ENCODE measurements at regions not wholly inside any gene's neighbourhood (a gene's known extent, or its start where the extent isn't known, plus 50 kb on each side); places are given as distances from the start of the nearest gene placed in this dataset.

GRCh38 chr18:10381516-10381915, 72.9 kb upstream of the APCDD1 start:
- no peak overlapping the region for H3K4me3 Mint-ChIP-seq (ENCODE audit: unreplicated experiment)
- no peaks in the 10 kb centered on the region for H3K36me3 Mint-ChIP-seq (ENCODE audit: low read depth)
- TF ChIP-seq CTCF (IDR thresholded peaks at IDR 0.05) = no peak
- H3K4me1 Mint-ChIP-seq (ENCODE audit: low read depth) = peaks cover 33% of the 10 kb centered on the region
- no peaks in the 10 kb centered on the region for H3K27me3 Mint-ChIP-seq (ENCODE audit: low read depth)
- H3K27ac Mint-ChIP-seq (ENCODE audit: unreplicated experiment) = no peak overlapping the region
- peaks cover 6% of the 10 kb centered on the region for H3K9me3 Mint-ChIP-seq (ENCODE audit: low read depth)
- DNase-seq (ENCODE audit: low spot score) = no peak

- H3K36me3 Mint-ChIP-seq (ENCODE audit: low read depth) = no peaks in the 10 kb centered on the region
- peaks cover 6% of the 10 kb centered on the region for H3K9me3 Mint-ChIP-seq (ENCODE audit: low read depth)
- no peak overlapping the region for H3K27ac Mint-ChIP-seq (ENCODE audit: unreplicated experiment)
- H3K27me3 Mint-ChIP-seq (ENCODE audit: low read depth) = no peaks in the 10 kb centered on the region
- DNase-seq (ENCODE audit: low spot score) = no peak
- peaks cover 29% of the 10 kb centered on the region for H3K4me1 Mint-ChIP-seq (ENCODE audit: low read depth)
- TF ChIP-seq CTCF (IDR thresholded peaks at IDR 0.05) = no peak
- H3K4me3 Mint-ChIP-seq (ENCODE audit: unreplicated experiment) = no peak overlapping the region
Measured at GRCh38 chr18:10381951-10382350, 72.5 kb upstream of the APCDD1 start.

GRCh38 chr18:10386049-10386448, 68.4 kb upstream of the APCDD1 start:
- H3K27ac Mint-ChIP-seq (ENCODE audit: unreplicated experiment) = no peak overlapping the region
- H3K4me1 Mint-ChIP-seq (ENCODE audit: low read depth) = peaks cover 4% of the 10 kb centered on the region
- H3K4me3 Mint-ChIP-seq (ENCODE audit: unreplicated experiment) = no peak overlapping the region
- TF ChIP-seq CTCF (IDR thresholded peaks at IDR 0.05) = no peak
- peaks cover 6% of the 10 kb centered on the region for H3K9me3 Mint-ChIP-seq (ENCODE audit: low read depth)
- no peaks in the 10 kb centered on the region for H3K36me3 Mint-ChIP-seq (ENCODE audit: low read depth)
- no peak for DNase-seq (ENCODE audit: low spot score)
- H3K27me3 Mint-ChIP-seq (ENCODE audit: low read depth) = no peaks in the 10 kb centered on the region

- TF ChIP-seq CTCF (IDR thresholded peaks at IDR 0.05) = no peak
- Mint-ChIP-seq H3K4me3 (ENCODE audit: unreplicated experiment) (no peak overlapping the region), H3K27me3 (ENCODE audit: low read depth) (no peaks in the 10 kb centered on the region), H3K27ac (ENCODE audit: unreplicated experiment) (no peak overlapping the region), H3K4me1 (ENCODE audit: low read depth) (peaks cover 4% of the 10 kb centered on the region), H3K36me3 (ENCODE audit: low read depth) (peaks cover 2% of the 10 kb centered on the region), H3K9me3 (ENCODE audit: low read depth) (peaks cover 14% of the 10 kb centered on the region)
- DNase-seq (ENCODE audit: low spot score) = no peak
Measured at GRCh38 chr18:10386956-10387355, 67.5 kb upstream of the APCDD1 start.

GRCh38 chr18:10387399-10387798, 67.0 kb upstream of the APCDD1 start:
- DNase-seq (ENCODE audit: low spot score) = no peak

More at GRCh38 chr18:10387399-10387798, 67.0 kb upstream of the APCDD1 start:
- peaks cover 2% of the 10 kb centered on the region for H3K36me3 Mint-ChIP-seq (ENCODE audit: low read depth)
- H3K27ac Mint-ChIP-seq (ENCODE audit: unreplicated experiment) = no peak overlapping the region
- H3K9me3 Mint-ChIP-seq (ENCODE audit: low read depth) = peaks cover 13% of the 10 kb centered on the region
- no peak for TF ChIP-seq CTCF (IDR thresholded peaks at IDR 0.05)
- H3K4me3 Mint-ChIP-seq (ENCODE audit: unreplicated experiment) = no peak overlapping the region
- no peaks in the 10 kb centered on the region for H3K27me3 Mint-ChIP-seq (ENCODE audit: low read depth)
- H3K4me1 Mint-ChIP-seq (ENCODE audit: low read depth) = peaks cover 4% of the 10 kb centered on the region

Measured in chondrocyte (in vitro differentiated cells).